CD4-positive, alpha-beta T cell treated with Interleukin-21 for 1 hour (primary cell): ENCODE measurements at regions not wholly inside any gene's neighbourhood (a gene's known extent, or its start where the extent isn't known, plus 50 kb on each side); places are given as distances from the start of the nearest gene placed in this dataset.
"Not testable (repeated sequence)": the region's sequence is repeated elsewhere in the genome, so short reads cannot be mapped to it uniquely, and the experiment has no call there.

Experiments
- DNase-seq: peaks from one replicate; pipeline ENCODE4 v3.0.0-alpha.2; 2020

GRCh38 chr1:234785471-234785919 lies 175.5 kb upstream of the IRF2BP2 start:
- DNase-seq: not testable (repeated sequence)

- not testable (repeated sequence) for DNase-seq
These were observed 174.1 kb upstream of the IRF2BP2 start for GRCh38 chr1:234784108-234784507.

GRCh38 chr1:234782791-234783190 lies 172.8 kb upstream of the IRF2BP2 start:
- DNase-seq: no peak

GRCh38 chr1:234782105-234782751 lies 172.2 kb upstream of the IRF2BP2 start:
- no peak for DNase-seq

GRCh38 chr1:234781241-234782065 lies 171.5 kb upstream of the IRF2BP2 start:
- DNase-seq: no peak

- DNase-seq: no peak
These were observed 170.7 kb upstream of the IRF2BP2 start for GRCh38 chr1:234780531-234781162.

- DNase-seq: no peak
These were observed 170.1 kb upstream of the IRF2BP2 start for GRCh38 chr1:234780112-234780511.

- not testable (repeated sequence) for DNase-seq
These were observed 169.6 kb upstream of the IRF2BP2 start for GRCh38 chr1:234779600-234779999.

- no peak for DNase-seq
These were observed 169.2 kb upstream of the IRF2BP2 start for GRCh38 chr1:234779160-234779538.

- DNase-seq: no peak
These were observed 168.5 kb upstream of the IRF2BP2 start for GRCh38 chr1:234778221-234779159.

GRCh38 chr1:234777856-234778220 lies 167.9 kb upstream of the IRF2BP2 start:
- no peak for DNase-seq

- no peak for DNase-seq
These were observed 167.2 kb upstream of the IRF2BP2 start for GRCh38 chr1:234776876-234777855.

- no peak for DNase-seq
These were observed 166.4 kb upstream of the IRF2BP2 start for GRCh38 chr1:234776256-234776875.

- DNase-seq: no peak
These were observed 165.7 kb upstream of the IRF2BP2 start for GRCh38 chr1:234775477-234776246.

- DNase-seq: no peak
These were observed 165.0 kb upstream of the IRF2BP2 start for GRCh38 chr1:234774971-234775370.

GRCh38 chr1:234773936-234774677 lies 164.1 kb upstream of the IRF2BP2 start:
- no peak for DNase-seq

- peak; percentile 86 for DNase-seq
These were observed 162.6 kb upstream of the IRF2BP2 start for GRCh38 chr1:234772345-234773147.

GRCh38 chr1:234771642-234772344 lies 161.8 kb upstream of the IRF2BP2 start:
- DNase-seq: no peak
